K562 (cell line): ENCODE measurements at regions not wholly inside any gene's neighbourhood (a gene's known extent, or its start where the extent isn't known, plus 50 kb on each side); places are given as distances from the start of the nearest gene placed in this dataset.

ENCODE experiments used
- ATAC-seq: fragments of 200-7000 bp; cut with Tn5 transposase; 3 replicates; pipeline ENCODE4 v1.9.1; 2020; ENCODE audit warnings: moderate library complexity
- BruUV-seq: library from RNA; stranded (reverse); fragments of 400-500 nt; replicated peaks from 2 replicates; lab custom pipeline; 2021; lab: Mats Ljungman, UMichigan
- CTCF ChIA-PET: fragments of 300-600 bp; formaldehyde crosslinking; extraction: SDS; loops from one replicate; lab custom pipeline; 2021; ENCODE audit warnings: low intra/inter-chr PET ratio; lab: Yijun Ruan, JAX
- POLR2A ChIA-PET: fragments of 300-600, 350-650 bp; sonication (Branson Sonifier 250); formaldehyde crosslinking; extraction: SDS; loops from one replicate; lab custom pipeline; 2021; ENCODE audit warnings: antibody characterized with exemption, inconsistent platforms; lab: Yijun Ruan, JAX
- DNase-seq, 4 experiments: peaks; one replicate each; pipeline versions ENCODE4 v3.0.0 to v3.0.0-alpha.2; 2011 to 2018; ENCODE audit warnings: low spot score in 3 of 4, mixed read lengths in 3 of 4; ENCODE audit errors: extremely low read depth in 1 of 4
- FAIRE-seq: peaks from 2 replicates; lab custom pipeline; 2011; peaks lifted over from hg19 to GRCh38; lab: Jason Lieb, UNC
- H2AFZ ChIP-seq: 2 replicates; pipeline ENCODE4 v1.6.0; 2011; ENCODE audit warnings: low read depth, low read length, control low read depth, inconsistent platforms
- H3K27ac ChIP-seq: fragments of 200-600 bp; 3 replicates; pipeline ENCODE4 v1.8.0; 2011; ENCODE audit warnings: low read depth, mild to moderate bottlenecking, control low read depth, inconsistent platforms, low read length, moderate library complexity, mixed read lengths; ENCODE audit errors: extremely low read depth
- H3K27me3 ChIP-seq, 2 experiments: fragments of 300-600 bp in 1 of 2; 2 replicates in 1 of 2; 3 replicates in 1 of 2; pipeline versions ENCODE4 v1.6.0 to v1.8.0; 2011; ENCODE audit warnings: inconsistent platforms in 2 of 2, low read length in 2 of 2, mild to moderate bottlenecking in 1 of 2, mixed read lengths in 1 of 2, moderate library complexity in 1 of 2; ENCODE audit not compliant: control insufficient read depth in 2 of 2, insufficient read depth in 2 of 2
- H3K36me3 ChIP-seq: fragments of 300-600 bp; 3 replicates; pipeline ENCODE4 v1.8.0; 2011; ENCODE audit warnings: mild to moderate bottlenecking, low read length, inconsistent platforms; ENCODE audit not compliant: control insufficient read depth, insufficient read depth
- H3K4me1 ChIP-seq, 2 experiments: fragments of 200-600 bp in 1 of 2; replicated peaks in 1 of 2; 2 replicates in 1 of 2; 3 replicates in 1 of 2; pipeline versions ENCODE4 v1.5.1 to v1.8.0; 2011; ENCODE audit warnings: inconsistent platforms in 2 of 2, low read length in 2 of 2, mild to moderate bottlenecking in 1 of 2, mixed read lengths in 1 of 2, moderate library complexity in 1 of 2; ENCODE audit not compliant: control insufficient read depth in 2 of 2, insufficient read depth in 2 of 2
- H3K4me2 ChIP-seq: 2 replicates; pipeline ENCODE4 v1.6.1; 2011; ENCODE audit warnings: low read length, control low read depth, inconsistent platforms, mixed read lengths; ENCODE audit not compliant: insufficient read depth
- H3K4me3 ChIP-seq: fragments of 200-600 bp; sonication (generic), shearing (Covaris generic); 2 replicates; pipeline ENCODE4 v1.5.1; 2016; ENCODE audit warnings: control low read depth, inconsistent platforms
- H3K79me2 ChIP-seq: fragments of 200-600 bp; 3 replicates; pipeline ENCODE4 v1.8.0; 2011; ENCODE audit warnings: low read length, inconsistent platforms; ENCODE audit not compliant: control insufficient read depth, insufficient read depth
- H3K9ac ChIP-seq, 2 experiments: 2 replicates each; pipeline versions ENCODE4 v1.6.0 to v1.6.1; 2011; ENCODE audit warnings: low read depth in 2 of 2, low read length in 2 of 2, control low read depth in 1 of 2, inconsistent platforms in 1 of 2, mild to moderate bottlenecking in 1 of 2, mixed read lengths in 1 of 2; ENCODE audit not compliant: insufficient read depth in 1 of 2
- H3K9me1 ChIP-seq: one replicate; pipeline ENCODE4 v1.6.0; 2011; ENCODE audit warnings: inconsistent platforms, mild to moderate bottlenecking, low read length, moderate library complexity; ENCODE audit not compliant: control insufficient read depth, insufficient read depth
- H3K9me3 ChIP-seq: replicated peaks from 2 replicates; pipeline ENCODE4 v1.5.1; 2011; ENCODE audit warnings: low read depth, low read length, inconsistent platforms; ENCODE audit not compliant: control insufficient read depth, insufficient read depth
- H4K20me1 ChIP-seq: replicated peaks from 2 replicates; pipeline ENCODE4 v1.6.1; 2011; ENCODE audit warnings: low read length, inconsistent platforms, mixed read lengths; ENCODE audit not compliant: control insufficient read depth, insufficient read depth
- ADNP ChIP-seq: fragments of 200-800 bp; sonication (Bioruptor generic); IDR thresholded peaks from 2 replicates; pipeline ENCODE4 v1.6.1; 2016; ENCODE audit warnings: missing genetic modification characterization, missing compliant biosample characterization
- KLF16 ChIP-seq: IDR thresholded peaks from 2 replicates; pipeline ENCODE4 v1.6.1; 2016; ENCODE audit warnings: antibody characterized with exemption
- MITF ChIP-seq: IDR thresholded peaks from 2 replicates; pipeline ENCODE4 v1.6.1; 2014; ENCODE audit warnings: antibody characterized with exemption
- RBM39 ChIP-seq: fragments of 200-400 bp; formaldehyde crosslinking; optimal IDR thresholded peaks from 2 replicates; pipeline ENCODE3; 2018; ENCODE audit warnings: low read depth, low read length
- SIN3A ChIP-seq, 2 experiments: fragments of 150-350 bp in 1 of 2; IDR thresholded peaks; 2 replicates each; pipeline ENCODE4 v1.6.1; 2011 to 2016; ENCODE audit warnings: borderline replicate concordance in 2 of 2, low read depth in 2 of 2, low read length in 2 of 2, mild to moderate bottlenecking in 2 of 2, moderate library complexity in 2 of 2; ENCODE audit not compliant: control insufficient read depth in 1 of 2
- SRSF3 ChIP-seq: fragments of 200-400 bp; formaldehyde crosslinking; IDR thresholded peaks from 2 replicates; pipeline ENCODE4 v1.6.1; 2016; ENCODE audit warnings: mild to moderate bottlenecking, low read length, moderate library complexity; ENCODE audit not compliant: insufficient read depth
- TCF7L2 ChIP-seq: fragments of 150-350 bp; IDR thresholded peaks from 2 replicates; pipeline ENCODE4 v1.6.1; 2016; ENCODE audit warnings: low read depth, mild to moderate bottlenecking, low read length, moderate library complexity
- ZBTB7A ChIP-seq: IDR thresholded peaks from 2 replicates; pipeline ENCODE4 v1.6.1; 2011; ENCODE audit warnings: low read depth, mild to moderate bottlenecking, low read length, moderate library complexity, borderline replicate concordance; ENCODE audit not compliant: control insufficient read depth
- ZNF696 ChIP-seq: fragments of 250-450 bp; sonication (Bioruptor Pico); conservative IDR thresholded peaks from 2 replicates; pipeline ENCODE4 v1.4.0; 2020; ENCODE audit warnings: mild to moderate bottlenecking, moderate library complexity
- WGBS: fragments of 100-300 bp; shearing (Covaris generic); methylation state at CpG from one replicate; pipeline ENCODE4 v1.1.6; 2016; ENCODE audit warnings: low coverage, mixed read lengths; ENCODE audit not compliant: insufficient coverage; ENCODE audit errors: missing lambda C conversion rate; 5-methylcytosine and 5-hydroxymethylcytosine counted together
- in situ Hi-C: fragments of 300-500 bp; cut with MboI; formaldehyde crosslinking; loops from 4 replicates; pipeline ENCODE4 v1.15.0; 2018; ENCODE audit warnings: inconsistent platforms, mixed read lengths
- intact Hi-C: fragments of 100-400 bp; cut with micrococcal nuclease; formaldehyde crosslinking; loops from 2 replicates; pipeline ENCODE4 v1.14.2; 2022
- TF ChIP-seq, protein P1 (sequence below): fragments of 250-450 bp; sonication (Bioruptor Pico); IDR thresholded peaks from 2 replicates; pipeline ENCODE4 v1.8.0; 2021; ENCODE audit warnings: mild to moderate bottlenecking, moderate library complexity

DNA sequence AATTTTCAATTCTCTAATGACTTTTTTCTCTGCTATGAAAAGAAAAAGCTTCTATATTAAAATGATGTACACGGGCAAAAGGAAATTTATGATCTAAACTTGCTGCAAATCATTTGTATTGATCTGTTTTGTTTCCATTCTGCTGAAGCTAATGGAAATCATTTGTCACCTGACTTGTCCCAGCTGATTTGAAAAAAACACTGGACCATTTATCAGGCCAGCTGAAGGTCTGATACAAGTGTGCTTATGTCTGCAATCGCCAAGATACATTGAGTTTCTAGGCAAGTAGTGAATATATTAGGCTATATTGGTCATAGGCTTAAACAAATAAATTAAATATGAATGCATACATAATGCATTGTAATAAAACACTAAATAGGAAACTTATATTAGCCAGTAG, 1309.7 kb downstream of the REEP3 start (continued):
- TF ChIP-seq ZNF696 (CRISPR knock-in tag), result no peak
- TF ChIP-seq, all 486 proteins: peak for 0

DNA sequence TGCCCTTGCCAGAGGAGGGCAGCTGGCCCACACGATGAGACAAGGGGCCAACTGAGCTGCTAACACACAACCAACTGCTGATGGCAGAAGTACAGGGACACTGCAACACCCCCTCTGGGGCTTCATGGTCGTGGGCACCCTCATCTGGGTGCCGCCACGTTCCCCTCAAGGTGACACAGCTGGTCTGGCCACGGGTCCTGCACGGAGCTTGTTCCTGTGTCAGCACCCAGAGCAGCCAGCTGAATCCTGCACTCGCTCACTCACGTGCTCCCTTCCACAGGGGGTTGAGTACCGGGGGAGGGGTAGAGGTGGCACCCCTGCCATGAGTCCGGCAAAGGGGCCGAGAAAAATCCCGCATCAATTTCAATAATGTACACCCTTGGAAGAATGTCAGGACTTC, 1319.1 kb downstream of the REEP3 start:
- no peaks in the 10 kb centered on the region for H3K27me3 ChIP-seq
- no peak overlapping the region for H2AFZ ChIP-seq
- no TSS peak for BruUV-seq
- no peaks in the 10 kb centered on the region for H3K4me1 ChIP-seq
- H3K9me1 ChIP-seq, result no peaks in the 10 kb centered on the region
- FAIRE-seq, result no peak
- DNase-seq, result no peak
- intact Hi-C loops (no loop called here), in situ Hi-C loops (no loop called here)
- no peak overlapping the region for H3K9ac ChIP-seq
- no peak overlapping the region for H3K4me2 ChIP-seq
- TF ChIP-seq TCF7L2 (no peak), ZNF696 (CRISPR knock-in tag) (no peak), RBM39 (no peak), MITF (no peak), SRSF3 (no peak), SIN3A (IDR thresholded peaks at IDR 0.05; ENCODE audit: borderline replicate concordance in 2 of 2, control insufficient read depth in 1 of 2, low read depth in 2 of 2, low read length in 2 of 2) (no peak), ZBTB7A (no peak), KLF16 (no peak), ADNP (no peak)
- TF ChIP-seq, protein P1, sequence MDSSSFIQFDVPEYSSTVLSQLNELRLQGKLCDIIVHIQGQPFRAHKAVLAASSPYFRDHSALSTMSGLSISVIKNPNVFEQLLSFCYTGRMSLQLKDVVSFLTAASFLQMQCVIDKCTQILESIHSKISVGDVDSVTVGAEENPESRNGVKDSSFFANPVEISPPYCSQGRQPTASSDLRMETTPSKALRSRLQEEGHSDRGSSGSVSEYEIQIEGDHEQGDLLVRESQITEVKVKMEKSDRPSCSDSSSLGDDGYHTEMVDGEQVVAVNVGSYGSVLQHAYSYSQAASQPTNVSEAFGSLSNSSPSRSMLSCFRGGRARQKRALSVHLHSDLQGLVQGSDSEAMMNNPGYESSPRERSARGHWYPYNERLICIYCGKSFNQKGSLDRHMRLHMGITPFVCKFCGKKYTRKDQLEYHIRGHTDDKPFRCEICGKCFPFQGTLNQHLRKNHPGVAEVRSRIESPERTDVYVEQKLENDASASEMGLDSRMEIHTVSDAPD, result no peak
- POLR2A ChIA-PET, result no interaction called here
- CTCF ChIA-PET, result no interaction called here
- no peaks in the 10 kb centered on the region for H3K79me2 ChIP-seq
- H4K20me1 ChIP-seq, result no peaks in the 10 kb centered on the region
- no peak overlapping the region for H3K4me3 ChIP-seq
- no peaks in the 10 kb centered on the region for H3K36me3 ChIP-seq
- H3K27ac ChIP-seq, result no peak overlapping the region
- WGBS, result 4% methylated on average over 10 of the region's 12 CpGs
- no peaks in the 10 kb centered on the region for H3K9me3 ChIP-seq
- no peak for ATAC-seq
